ENCODE measurements at regions not wholly inside any gene's neighbourhood (a gene's known extent, or its start where the extent isn't known, plus 50 kb on each side); places are given as distances from the start of the nearest gene placed in this dataset.

DNA sequence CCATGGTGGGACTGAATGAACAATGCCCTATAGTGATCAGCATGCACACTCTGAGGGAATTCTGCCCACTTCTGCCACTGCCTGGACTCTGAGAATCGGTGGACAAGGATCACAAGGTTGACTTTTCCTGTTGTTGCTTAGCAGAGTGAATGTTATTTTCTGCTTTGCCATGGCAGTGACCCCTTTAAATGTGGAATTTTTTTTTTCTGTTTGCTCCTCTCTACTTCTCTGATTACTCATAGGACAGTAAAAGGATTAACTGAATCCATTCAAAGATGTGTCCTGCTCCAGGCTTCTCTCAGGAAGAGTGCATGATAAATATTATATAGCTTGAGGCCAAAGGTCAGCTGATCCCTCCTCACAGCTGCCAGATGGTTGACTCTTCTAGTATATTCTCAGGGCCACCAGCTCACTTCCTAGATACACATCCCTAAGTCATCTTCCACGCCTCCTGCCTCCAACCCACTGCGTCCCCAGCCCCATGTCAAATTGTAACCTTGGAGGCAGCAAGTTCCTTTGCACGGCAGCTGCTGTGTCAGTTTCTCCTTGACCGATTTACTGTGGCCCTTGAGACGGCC is 74.0 kb upstream of the RALGPS2 start:
- peaks cover 0 to 19% (median 4%) of the 10 kb centered on the region in 4 donors for H3K4me1 ChIP-seq
- no peaks in the 10 kb centered on the region for H3K36me3 ChIP-seq
- H3K9me3 ChIP-seq, result no peaks in the 10 kb centered on the region
- intact Hi-C loops (cut with DNase I; ENCODE audit: low total_unique reads), result no loop called here
- peak; percentile 33 for DNase-seq
- peak overlapping the region; percentile 45 to 53 (median 50) for H3K27ac ChIP-seq
- no peak overlapping the region for H3K4me3 ChIP-seq
- in situ Hi-C loops (cut with MboI; ENCODE audit: low pct_ligation_motif_present in 1 of 4, low pct_unique_long_range_greater_than_20kb in 1 of 4, low sequenced_read_pairs in 3 of 4), result no loop called here
- WGBS, 2 donors (ENCODE audit: low coverage in 1 of 2), result 39 to 51% methylated on average over 4 to 6 of the region's 6 CpGs
- no peaks in the 10 kb centered on the region for H3K27me3 ChIP-seq
- TF ChIP-seq POLR2AphosphoS5 (IDR thresholded peaks at IDR 0.05) (peak in 1 of 3 donors; percentile 61), EP300 (IDR thresholded peaks at IDR 0.05; ENCODE audit: low read depth) (no peak), POLR2A (IDR thresholded peaks at IDR 0.05) (no peak)

GRCh38 chr1:178651742-178652141 is 73.3 kb upstream of the RALGPS2 start:
- peaks cover 0 to 19% (median 4%) of the 10 kb centered on the region in 4 donors for H3K4me1 ChIP-seq
- WGBS, 2 donors (ENCODE audit: low coverage in 1 of 2), result 65 to 66% methylated on average over 9 of the region's 9 CpGs
- in situ Hi-C loops (cut with MboI; ENCODE audit: low pct_ligation_motif_present in 1 of 4, low pct_unique_long_range_greater_than_20kb in 1 of 4, low sequenced_read_pairs in 3 of 4) (no loop called here), intact Hi-C loops (cut with DNase I; ENCODE audit: low total_unique reads) (no loop called here)
- no peaks in the 10 kb centered on the region for H3K9me3 ChIP-seq
- H3K36me3 ChIP-seq, result no peaks in the 10 kb centered on the region
- H3K4me3 ChIP-seq, result no peak overlapping the region
- DNase-seq, result no peak
- peak overlapping the region; percentile 45 to 53 (median 50) for H3K27ac ChIP-seq
- no peak for TF ChIP-seq POLR2A (IDR thresholded peaks at IDR 0.05)
- TF ChIP-seq, protein P1, sequence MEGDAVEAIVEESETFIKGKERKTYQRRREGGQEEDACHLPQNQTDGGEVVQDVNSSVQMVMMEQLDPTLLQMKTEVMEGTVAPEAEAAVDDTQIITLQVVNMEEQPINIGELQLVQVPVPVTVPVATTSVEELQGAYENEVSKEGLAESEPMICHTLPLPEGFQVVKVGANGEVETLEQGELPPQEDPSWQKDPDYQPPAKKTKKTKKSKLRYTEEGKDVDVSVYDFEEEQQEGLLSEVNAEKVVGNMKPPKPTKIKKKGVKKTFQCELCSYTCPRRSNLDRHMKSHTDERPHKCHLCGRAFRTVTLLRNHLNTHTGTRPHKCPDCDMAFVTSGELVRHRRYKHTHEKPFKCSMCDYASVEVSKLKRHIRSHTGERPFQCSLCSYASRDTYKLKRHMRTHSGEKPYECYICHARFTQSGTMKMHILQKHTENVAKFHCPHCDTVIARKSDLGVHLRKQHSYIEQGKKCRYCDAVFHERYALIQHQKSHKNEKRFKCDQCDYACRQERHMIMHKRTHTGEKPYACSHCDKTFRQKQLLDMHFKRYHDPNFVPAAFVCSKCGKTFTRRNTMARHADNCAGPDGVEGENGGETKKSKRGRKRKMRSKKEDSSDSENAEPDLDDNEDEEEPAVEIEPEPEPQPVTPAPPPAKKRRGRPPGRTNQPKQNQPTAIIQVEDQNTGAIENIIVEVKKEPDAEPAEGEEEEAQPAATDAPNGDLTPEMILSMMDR (IDR thresholded peaks at IDR 0.05), result no peak
- TF ChIP-seq POLR2AphosphoS5 (IDR thresholded peaks at IDR 0.05), result no peak
- TF ChIP-seq EP300 (IDR thresholded peaks at IDR 0.05; ENCODE audit: low read depth), result no peak
- no peaks in the 10 kb centered on the region for H3K27me3 ChIP-seq

GRCh38 chr1:178652506-178653490 is 72.2 kb upstream of the RALGPS2 start:
- Histone ChIP-seq H3K9me3 (no peaks in the 10 kb centered on the region), H3K4me3 (no peak overlapping the region), H3K4me1 (peaks cover 0 to 19% (median 4%) of the 10 kb centered on the region in 4 donors), H3K27ac (peak overlapping the region; percentile 14 to 47 (median 35)), H3K36me3 (no peaks in the 10 kb centered on the region), H3K27me3 (no peaks in the 10 kb centered on the region)
- TF ChIP-seq EP300 (IDR thresholded peaks at IDR 0.05; ENCODE audit: low read depth), result no peak
- TF ChIP-seq POLR2AphosphoS5 (IDR thresholded peaks at IDR 0.05), result peak in 2 of 3 donors; percentile 31 to 64
- TF ChIP-seq, protein P1 (IDR thresholded peaks at IDR 0.05), result no peak
- TF ChIP-seq POLR2A (IDR thresholded peaks at IDR 0.05), result peak; percentile 12
- in situ Hi-C loops (cut with MboI; ENCODE audit: low pct_ligation_motif_present in 1 of 4, low pct_unique_long_range_greater_than_20kb in 1 of 4, low sequenced_read_pairs in 3 of 4) (no loop called here), intact Hi-C loops (cut with DNase I; ENCODE audit: low total_unique reads) (no loop called here)
- WGBS, 2 donors (ENCODE audit: low coverage in 1 of 2), result 60 to 87% methylated on average over 2 to 8 of the region's 8 CpGs
- DNase-seq, result peak; percentile 27

DNA sequence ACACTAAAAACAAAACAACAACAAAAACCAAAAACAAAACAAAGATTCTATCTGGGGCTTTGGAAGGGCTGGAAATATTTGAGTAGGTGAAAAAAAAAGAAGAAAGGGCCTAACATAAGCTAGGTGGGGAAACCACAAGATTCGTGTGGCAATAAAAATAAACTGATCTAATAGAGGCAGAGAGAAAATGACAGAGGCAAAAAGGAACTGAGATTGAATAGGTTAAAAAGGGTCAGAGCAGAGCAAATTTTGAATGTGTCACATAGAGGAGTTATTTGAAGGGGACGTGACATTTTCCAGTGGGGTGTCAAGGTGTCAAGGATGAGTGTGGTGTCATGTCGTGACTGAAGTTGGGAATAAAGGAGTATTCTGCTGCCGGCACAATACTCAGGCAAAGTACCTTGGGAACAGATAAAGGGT is 65.2 kb upstream of the RALGPS2 start:
- DNase-seq, result no peak
- no peaks in the 10 kb centered on the region for H3K27me3 ChIP-seq
- no peak for TF ChIP-seq POLR2AphosphoS5 (IDR thresholded peaks at IDR 0.05)
- no peak overlapping the region for H3K27ac ChIP-seq
- H3K4me1 ChIP-seq, result peaks cover 0 to 7% (median 0%) of the 10 kb centered on the region in 4 donors
- intact Hi-C loops (cut with DNase I; ENCODE audit: low total_unique reads), result no loop called here
- 50 to 90% methylated on average over 1 to 4 of the region's 4 CpGs for WGBS, 2 donors (ENCODE audit: low coverage in 1 of 2)
- H3K36me3 ChIP-seq, result no peaks in the 10 kb centered on the region
- H3K9me3 ChIP-seq, result no peaks in the 10 kb centered on the region
- in situ Hi-C loops (cut with MboI; ENCODE audit: low pct_ligation_motif_present in 1 of 4, low pct_unique_long_range_greater_than_20kb in 1 of 4, low sequenced_read_pairs in 3 of 4), result no loop called here
- no peak overlapping the region for H3K4me3 ChIP-seq

DNA sequence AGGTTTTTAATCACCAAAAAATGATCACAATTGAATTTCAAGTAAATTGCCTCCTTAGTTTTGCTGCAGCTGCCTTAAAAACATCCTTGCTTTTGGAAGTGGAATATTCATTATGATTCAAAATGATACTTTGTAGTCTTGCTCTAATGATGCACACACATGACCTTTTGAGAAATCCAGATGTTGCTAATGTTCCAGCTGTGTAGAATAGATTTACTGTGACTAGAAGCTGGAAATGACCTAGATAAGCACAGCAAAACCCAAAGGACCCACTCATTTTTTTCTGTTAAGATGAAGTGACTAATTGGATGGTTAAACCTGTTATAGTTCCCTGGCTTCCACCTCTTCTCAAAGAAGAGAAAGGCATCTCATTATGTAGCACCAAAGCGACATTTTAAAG is 64.6 kb upstream of the RALGPS2 start:
- Histone ChIP-seq H3K9me3 (no peaks in the 10 kb centered on the region), H3K4me1 (peaks cover 0 to 5% (median 0%) of the 10 kb centered on the region in 4 donors), H3K27ac (no peak overlapping the region), H3K4me3 (no peak overlapping the region), H3K36me3 (no peaks in the 10 kb centered on the region), H3K27me3 (no peaks in the 10 kb centered on the region)
- in situ Hi-C loops (cut with MboI; ENCODE audit: low pct_ligation_motif_present in 1 of 4, low pct_unique_long_range_greater_than_20kb in 1 of 4, low sequenced_read_pairs in 3 of 4) (no loop called here), intact Hi-C loops (cut with DNase I; ENCODE audit: low total_unique reads) (no loop called here)
- no peak for DNase-seq
- TF ChIP-seq EP300 (IDR thresholded peaks at IDR 0.05; ENCODE audit: low read depth), result no peak
- no peak for TF ChIP-seq POLR2AphosphoS5 (IDR thresholded peaks at IDR 0.05)
- no peak for TF ChIP-seq POLR2A (IDR thresholded peaks at IDR 0.05)
- TF ChIP-seq, protein P1 (IDR thresholded peaks at IDR 0.05), result no peak
- 69% methylated on average over 1 of the region's 1 CpG; no CpG with 5 or more reads in 1 of the 2 donors for WGBS, 2 donors (ENCODE audit: low coverage in 1 of 2)
